Liver (tissue), 2 donors: ENCODE measurements at regions not wholly inside any gene's neighbourhood (a gene's known extent, or its start where the extent isn't known, plus 50 kb on each side); places are given as distances from the start of the nearest gene placed in this dataset.

Experiments
- CTCF ChIP-seq: fragments of 150-350 bp; IDR thresholded peaks from 2 replicates; pipeline ENCODE4 v1.5.1; 2017; ENCODE audit warnings: improper control_type of control experiment, low read depth, low read length; ENCODE audit not compliant: missing input control
- YY1 ChIP-seq: IDR thresholded peaks from 2 replicates; pipeline ENCODE4 v1.6.1; 2016; ENCODE audit warnings: antibody characterized with exemption, mild to moderate bottlenecking
- donor health status: healthy.

GRCh38 chrY:7502896-7503295, 591.3 kb upstream of the AMELY start:
- TF ChIP-seq YY1 (no peak), CTCF (no peak)
